Testis (tissue), 2 donors: ENCODE measurements at regions not wholly inside any gene's neighbourhood (a gene's known extent, or its start where the extent isn't known, plus 50 kb on each side); places are given as distances from the start of the nearest gene placed in this dataset.

Experiments used
- POLR2A ChIP-seq: fragments of 450-650 bp; IDR thresholded peaks from one replicate; pipeline ENCODE4 v1.6.1; 2017; ENCODE audit warnings: antibody characterized with exemption, mild to moderate bottlenecking, moderate library complexity
- TF ChIP-seq, protein P1 (sequence below), 3 experiments: fragments of 450-650 bp in 2 of 3; fragments of 200-600 bp in 1 of 3; sonication (generic) in 1 of 3; IDR thresholded peaks; one replicate each; pipeline ENCODE4 v1.5.1; 2016 to 2019; ENCODE audit warnings: antibody characterized with exemption in 3 of 3, mild to moderate bottlenecking in 2 of 3, moderate library complexity in 1 of 3

- TF ChIP-seq, protein P1, sequence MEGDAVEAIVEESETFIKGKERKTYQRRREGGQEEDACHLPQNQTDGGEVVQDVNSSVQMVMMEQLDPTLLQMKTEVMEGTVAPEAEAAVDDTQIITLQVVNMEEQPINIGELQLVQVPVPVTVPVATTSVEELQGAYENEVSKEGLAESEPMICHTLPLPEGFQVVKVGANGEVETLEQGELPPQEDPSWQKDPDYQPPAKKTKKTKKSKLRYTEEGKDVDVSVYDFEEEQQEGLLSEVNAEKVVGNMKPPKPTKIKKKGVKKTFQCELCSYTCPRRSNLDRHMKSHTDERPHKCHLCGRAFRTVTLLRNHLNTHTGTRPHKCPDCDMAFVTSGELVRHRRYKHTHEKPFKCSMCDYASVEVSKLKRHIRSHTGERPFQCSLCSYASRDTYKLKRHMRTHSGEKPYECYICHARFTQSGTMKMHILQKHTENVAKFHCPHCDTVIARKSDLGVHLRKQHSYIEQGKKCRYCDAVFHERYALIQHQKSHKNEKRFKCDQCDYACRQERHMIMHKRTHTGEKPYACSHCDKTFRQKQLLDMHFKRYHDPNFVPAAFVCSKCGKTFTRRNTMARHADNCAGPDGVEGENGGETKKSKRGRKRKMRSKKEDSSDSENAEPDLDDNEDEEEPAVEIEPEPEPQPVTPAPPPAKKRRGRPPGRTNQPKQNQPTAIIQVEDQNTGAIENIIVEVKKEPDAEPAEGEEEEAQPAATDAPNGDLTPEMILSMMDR (IDR thresholded peaks at IDR 0.05) = no peak
- no peak for TF ChIP-seq POLR2A
These were observed 469.5 kb upstream of the FAT1 start for GRCh38 chr4:187193141-187193540.
